ENCODE measurements at regions not wholly inside any gene's neighbourhood (a gene's known extent, or its start where the extent isn't known, plus 50 kb on each side); places are given as distances from the start of the nearest gene placed in this dataset.

- TF ChIP-seq CTCF (IDR thresholded peaks at IDR 0.05; ENCODE audit: control extremely low read depth, extremely low read depth, low read depth, missing control alignments), result peak; percentile 33
- DNase-seq (ENCODE audit: extremely low spot score), result no peak
- ChIA-PET CTCF (interaction anchor here (0.7 to 3.2 kb wide), 9 partner anchors 9 to 166 kb away, joined by 3 to 29 read pairs (median 4); no protein-coding TSS in a partner anchor), POLR2A (no interaction called here)
These were observed 258.7 kb upstream of the ARRDC3 start for GRCh38 chr5:91641730-91642350.

GRCh38 chr5:91639744-91640143, 256.6 kb upstream of the ARRDC3 start:
- CTCF ChIA-PET, result no interaction called here
- no peak for DNase-seq (ENCODE audit: extremely low spot score)
- POLR2A ChIA-PET, result no interaction called here
- TF ChIP-seq CTCF (IDR thresholded peaks at IDR 0.05; ENCODE audit: control extremely low read depth, extremely low read depth, low read depth, missing control alignments), result no peak

- ChIA-PET CTCF (no interaction called here), POLR2A (no interaction called here)
- DNase-seq (ENCODE audit: extremely low spot score), result no peak
- no peak for TF ChIP-seq CTCF (IDR thresholded peaks at IDR 0.05; ENCODE audit: control extremely low read depth, extremely low read depth, low read depth, missing control alignments)
These were observed 254.9 kb upstream of the ARRDC3 start for GRCh38 chr5:91638010-91638409.

GRCh38 chr5:91635950-91636734, 253.0 kb upstream of the ARRDC3 start:
- POLR2A ChIA-PET, result no interaction called here
- CTCF ChIA-PET, result no interaction called here
- TF ChIP-seq CTCF (IDR thresholded peaks at IDR 0.05; ENCODE audit: control extremely low read depth, extremely low read depth, low read depth, missing control alignments), result no peak
- no peak for DNase-seq (ENCODE audit: extremely low spot score)

- no peak for DNase-seq (ENCODE audit: extremely low spot score)
- CTCF ChIA-PET, result no interaction called here
- POLR2A ChIA-PET, result no interaction called here
- TF ChIP-seq CTCF (IDR thresholded peaks at IDR 0.05; ENCODE audit: control extremely low read depth, extremely low read depth, low read depth, missing control alignments), result no peak
These were observed 249.8 kb upstream of the ARRDC3 start for GRCh38 chr5:91632871-91633270.

GRCh38 chr5:91611746-91612145, 228.6 kb upstream of the ARRDC3 start:
- POLR2A ChIA-PET, result no interaction called here
- no peak for TF ChIP-seq CTCF (IDR thresholded peaks at IDR 0.05; ENCODE audit: control extremely low read depth, extremely low read depth, low read depth, missing control alignments)
- no peak for DNase-seq (ENCODE audit: extremely low spot score)
- CTCF ChIA-PET, result interaction anchor here (2.7 kb wide), 1 partner anchor 11 kb away, joined by 6 read pairs; no protein-coding TSS in a partner anchor

All from GM10248 (cell line).